ENCODE measurements at regions not wholly inside any gene's neighbourhood (a gene's known extent, or its start where the extent isn't known, plus 50 kb on each side); places are given as distances from the start of the nearest gene placed in this dataset.

- DNase-seq: no peak
These were observed 275.5 kb downstream of the BCOR start for GRCh38 chrX:39822133-39822748.

GRCh38 chrX:39823424-39823823 lies 274.3 kb downstream of the BCOR start:
- DNase-seq: no peak

- no peak for DNase-seq
These were observed 273.9 kb downstream of the BCOR start for GRCh38 chrX:39823854-39824253.

GRCh38 chrX:39826813-39827543 lies 270.8 kb downstream of the BCOR start:
- DNase-seq: no peak

GRCh38 chrX:39827951-39828350 lies 269.8 kb downstream of the BCOR start:
- no peak for DNase-seq

GRCh38 chrX:39828971-39829370 lies 268.8 kb downstream of the BCOR start:
- no peak for DNase-seq

GRCh38 chrX:39829965-39830364 lies 267.8 kb downstream of the BCOR start:
- no peak for DNase-seq

- DNase-seq: no peak
These were observed 267.3 kb downstream of the BCOR start for GRCh38 chrX:39830414-39830813.

- DNase-seq: no peak
These were observed 265.5 kb downstream of the BCOR start for GRCh38 chrX:39832211-39832610.

GRCh38 chrX:39834600-39834999 lies 263.2 kb downstream of the BCOR start:
- no peak for DNase-seq

- no peak for DNase-seq
These were observed 262.5 kb downstream of the BCOR start for GRCh38 chrX:39835241-39835640.

GRCh38 chrX:39835776-39836175 lies 262.0 kb downstream of the BCOR start:
- no peak for DNase-seq

- no peak for DNase-seq
These were observed 260.8 kb downstream of the BCOR start for GRCh38 chrX:39836802-39837420.

- DNase-seq: no peak
These were observed 260.1 kb downstream of the BCOR start for GRCh38 chrX:39837688-39838087.

GRCh38 chrX:39839371-39839770 lies 258.4 kb downstream of the BCOR start:
- DNase-seq: no peak

- no peak for DNase-seq
These were observed 257.6 kb downstream of the BCOR start for GRCh38 chrX:39840133-39840532.

- DNase-seq: no peak
These were observed 257.1 kb downstream of the BCOR start for GRCh38 chrX:39840581-39841093.

GRCh38 chrX:39841604-39842003 lies 256.2 kb downstream of the BCOR start:
- no peak for DNase-seq

GRCh38 chrX:39842281-39842973 lies 255.3 kb downstream of the BCOR start:
- DNase-seq: no peak

GRCh38 chrX:39843318-39843717 lies 254.4 kb downstream of the BCOR start:
- DNase-seq: no peak

GRCh38 chrX:39845233-39845632 lies 252.5 kb downstream of the BCOR start:
- no peak for DNase-seq

GRCh38 chrX:39846460-39846859 lies 251.3 kb downstream of the BCOR start:
- DNase-seq: no peak

GRCh38 chrX:39848243-39848642 lies 249.5 kb downstream of the BCOR start:
- no peak for DNase-seq

- DNase-seq: no peak
These were observed 248.9 kb downstream of the BCOR start for GRCh38 chrX:39848900-39849299.

All from activated naive CD4-positive, alpha-beta T cell treated with Interleukin-2 at 50 U/mL for 16 hours (primary cell).